ENCODE measurements at regions not wholly inside any gene's neighbourhood (a gene's known extent, or its start where the extent isn't known, plus 50 kb on each side); places are given as distances from the start of the nearest gene placed in this dataset.

DNA sequence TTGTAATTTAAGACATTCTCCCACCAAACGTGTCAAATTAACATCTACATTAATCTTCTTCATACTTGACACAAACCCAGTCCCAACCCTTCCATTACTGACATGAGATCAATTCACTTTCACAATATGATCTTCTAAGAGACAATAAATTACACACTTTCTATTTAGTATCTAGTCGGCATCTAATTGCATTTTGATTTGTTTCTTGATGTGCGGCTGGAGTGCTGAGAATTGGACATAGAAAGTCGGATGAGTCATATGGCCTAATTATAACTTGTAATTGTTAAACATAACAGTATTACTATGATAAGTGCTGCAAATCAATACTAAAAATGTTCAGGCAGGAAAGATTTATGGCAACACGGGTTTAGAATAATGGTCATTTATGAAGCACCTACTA lies 78.4 kb upstream of the RORA start:
- Histone ChIP-seq H3K27me3 (ENCODE audit: insufficient read depth, low read length) (no peaks in the 10 kb centered on the region), H3K4me1 (ENCODE audit: insufficient read depth, low read length, severe bottlenecking) (no peaks in the 10 kb centered on the region), H2AFZ (ENCODE audit: low read length) (no peak overlapping the region), H3K27ac (ENCODE audit: low read depth, low read length, poor library complexity, severe bottlenecking) (no peak overlapping the region), H3K36me3 (ENCODE audit: insufficient read depth, low read length) (no peaks in the 10 kb centered on the region), H3K4me2 (ENCODE audit: low read length) (no peak overlapping the region), H3K9me3 (ENCODE audit: low read length) (no peaks in the 10 kb centered on the region), H3K9ac (ENCODE audit: low read length) (no peak overlapping the region), H3K9me2 (ENCODE audit: low read depth, low read length) (no peaks in the 10 kb centered on the region), H4K20me1 (ENCODE audit: insufficient read depth, low read length) (no peaks in the 10 kb centered on the region), H3F3A (ENCODE audit: insufficient read depth, low read length) (no peaks in the 10 kb centered on the region), H3K79me2 (ENCODE audit: insufficient read depth, low read length) (no peaks in the 10 kb centered on the region), H3K4me3 (ENCODE audit: low read depth, low read length, poor library complexity, severe bottlenecking) (no peak overlapping the region)
- no peak for TF ChIP-seq EZH2 (IDR thresholded peaks at IDR 0.05; ENCODE audit: borderline replicate concordance, low read length)
- TF ChIP-seq, protein P1, sequence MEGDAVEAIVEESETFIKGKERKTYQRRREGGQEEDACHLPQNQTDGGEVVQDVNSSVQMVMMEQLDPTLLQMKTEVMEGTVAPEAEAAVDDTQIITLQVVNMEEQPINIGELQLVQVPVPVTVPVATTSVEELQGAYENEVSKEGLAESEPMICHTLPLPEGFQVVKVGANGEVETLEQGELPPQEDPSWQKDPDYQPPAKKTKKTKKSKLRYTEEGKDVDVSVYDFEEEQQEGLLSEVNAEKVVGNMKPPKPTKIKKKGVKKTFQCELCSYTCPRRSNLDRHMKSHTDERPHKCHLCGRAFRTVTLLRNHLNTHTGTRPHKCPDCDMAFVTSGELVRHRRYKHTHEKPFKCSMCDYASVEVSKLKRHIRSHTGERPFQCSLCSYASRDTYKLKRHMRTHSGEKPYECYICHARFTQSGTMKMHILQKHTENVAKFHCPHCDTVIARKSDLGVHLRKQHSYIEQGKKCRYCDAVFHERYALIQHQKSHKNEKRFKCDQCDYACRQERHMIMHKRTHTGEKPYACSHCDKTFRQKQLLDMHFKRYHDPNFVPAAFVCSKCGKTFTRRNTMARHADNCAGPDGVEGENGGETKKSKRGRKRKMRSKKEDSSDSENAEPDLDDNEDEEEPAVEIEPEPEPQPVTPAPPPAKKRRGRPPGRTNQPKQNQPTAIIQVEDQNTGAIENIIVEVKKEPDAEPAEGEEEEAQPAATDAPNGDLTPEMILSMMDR (IDR thresholded peaks at IDR 0.05; ENCODE audit: low read length) = no peak

DNA sequence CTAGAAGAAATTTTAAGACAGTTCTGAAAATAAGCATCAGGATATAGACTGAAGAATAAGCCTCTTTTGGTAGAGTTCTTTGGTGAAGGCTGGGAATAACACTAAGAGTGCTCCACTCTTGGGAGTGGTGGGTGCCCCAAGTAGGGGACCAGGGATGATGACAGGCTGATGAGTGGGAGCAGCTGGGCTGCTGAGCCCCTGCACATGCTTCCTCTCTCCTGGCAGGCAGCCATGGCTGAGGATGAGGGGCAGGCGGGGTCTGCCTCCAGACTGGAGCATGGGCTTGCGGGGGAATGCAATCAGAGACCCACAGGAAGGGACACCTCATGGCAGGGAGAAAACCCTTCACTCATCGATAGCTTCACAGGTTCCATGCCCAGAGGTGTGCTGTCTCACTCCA lies 72.6 kb upstream of the RORA start:
- Histone ChIP-seq H4K20me1 (ENCODE audit: insufficient read depth, low read length) (no peaks in the 10 kb centered on the region), H3K27ac (ENCODE audit: low read depth, low read length, poor library complexity, severe bottlenecking) (no peak overlapping the region), H3K27me3 (ENCODE audit: insufficient read depth, low read length) (no peaks in the 10 kb centered on the region), H3K79me2 (ENCODE audit: insufficient read depth, low read length) (no peaks in the 10 kb centered on the region), H3K36me3 (ENCODE audit: insufficient read depth, low read length) (no peaks in the 10 kb centered on the region), H3K4me1 (ENCODE audit: insufficient read depth, low read length, severe bottlenecking) (no peaks in the 10 kb centered on the region), H3K9me2 (ENCODE audit: low read depth, low read length) (no peaks in the 10 kb centered on the region), H3K9me3 (ENCODE audit: low read length) (no peaks in the 10 kb centered on the region), H2AFZ (ENCODE audit: low read length) (no peak overlapping the region), H3F3A (ENCODE audit: insufficient read depth, low read length) (no peaks in the 10 kb centered on the region), H3K9ac (ENCODE audit: low read length) (no peak overlapping the region), H3K4me3 (ENCODE audit: low read depth, low read length, poor library complexity, severe bottlenecking) (no peak overlapping the region), H3K4me2 (ENCODE audit: low read length) (no peak overlapping the region)
- TF ChIP-seq, protein P1 (IDR thresholded peaks at IDR 0.05; ENCODE audit: low read length) = no peak
- TF ChIP-seq EZH2 (IDR thresholded peaks at IDR 0.05; ENCODE audit: borderline replicate concordance, low read length) = no peak

DNA sequence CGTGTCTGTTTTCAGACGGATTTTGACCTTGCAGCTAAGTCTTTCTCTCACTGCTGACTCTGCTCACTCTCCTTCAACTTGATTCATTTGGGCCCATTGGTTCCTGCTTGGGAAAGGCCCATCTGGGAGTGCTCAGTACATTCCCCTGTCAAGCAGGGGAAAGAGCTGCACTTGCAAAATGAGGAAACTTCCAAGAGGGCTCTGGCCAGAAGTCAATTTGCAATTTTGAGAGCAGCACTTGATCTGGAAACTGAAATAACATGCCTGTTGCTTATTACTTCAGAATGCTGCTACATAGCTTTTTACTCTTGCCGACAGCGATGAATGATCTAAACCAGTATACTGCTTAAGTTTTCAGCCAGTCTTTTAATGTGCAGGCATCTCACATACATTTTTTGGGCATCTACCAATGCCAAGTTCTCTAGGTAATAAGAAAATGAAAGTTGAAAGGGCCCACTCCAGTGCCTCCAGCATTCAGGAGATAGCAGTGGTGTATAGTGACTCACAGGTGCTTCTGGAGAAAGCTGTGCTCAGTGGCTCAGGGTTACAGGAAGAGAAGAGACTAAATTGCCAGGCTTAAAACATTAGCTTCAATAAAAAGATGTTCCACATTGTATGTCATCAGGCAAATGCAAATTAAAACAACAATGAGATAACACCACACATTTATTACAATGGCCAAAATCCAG lies 70.1 kb upstream of the RORA start:
- Histone ChIP-seq H3K79me2 (ENCODE audit: insufficient read depth, low read length) (no peaks in the 10 kb centered on the region), H3K27me3 (ENCODE audit: insufficient read depth, low read length) (no peaks in the 10 kb centered on the region), H3K27ac (ENCODE audit: low read depth, low read length, poor library complexity, severe bottlenecking) (no peak overlapping the region), H3K9me3 (ENCODE audit: low read length) (no peaks in the 10 kb centered on the region), H3K36me3 (ENCODE audit: insufficient read depth, low read length) (no peaks in the 10 kb centered on the region), H3K4me2 (ENCODE audit: low read length) (no peak overlapping the region), H3K9me2 (ENCODE audit: low read depth, low read length) (no peaks in the 10 kb centered on the region), H3K4me3 (ENCODE audit: low read depth, low read length, poor library complexity, severe bottlenecking) (no peak overlapping the region), H4K20me1 (ENCODE audit: insufficient read depth, low read length) (no peaks in the 10 kb centered on the region), H3K9ac (ENCODE audit: low read length) (no peak overlapping the region), H2AFZ (ENCODE audit: low read length) (no peak overlapping the region), H3K4me1 (ENCODE audit: insufficient read depth, low read length, severe bottlenecking) (no peaks in the 10 kb centered on the region), H3F3A (ENCODE audit: insufficient read depth, low read length) (no peaks in the 10 kb centered on the region)
- no peak for TF ChIP-seq EZH2 (IDR thresholded peaks at IDR 0.05; ENCODE audit: borderline replicate concordance, low read length)
- TF ChIP-seq, protein P1 (IDR thresholded peaks at IDR 0.05; ENCODE audit: low read length) = no peak
